ENCODE measurements at regions not wholly inside any gene's neighbourhood (a gene's known extent, or its start where the extent isn't known, plus 50 kb on each side); places are given as distances from the start of the nearest gene placed in this dataset.

- DNase-seq (ENCODE audit: low read depth) = no peak
Observed at GRCh38 chr18:47601581-47602272, 328.7 kb downstream of the SMAD2 start.

- DNase-seq (ENCODE audit: low read depth) = no peak
Observed at GRCh38 chr18:47595831-47596501, 334.5 kb downstream of the SMAD2 start.

- DNase-seq (ENCODE audit: low read depth) = no peak
Observed at GRCh38 chr18:47594621-47595086, 335.8 kb downstream of the SMAD2 start.

- no peak for DNase-seq (ENCODE audit: low read depth)
Observed at GRCh38 chr18:47593744-47594472, 336.6 kb downstream of the SMAD2 start.

GRCh38 chr18:47591429-47591828 is 339.0 kb downstream of the SMAD2 start:
- DNase-seq (ENCODE audit: low read depth) = no peak

GRCh38 chr18:47587587-47587986 is 336.1 kb upstream of the SKOR2 start:
- DNase-seq (ENCODE audit: low read depth) = no peak

GRCh38 chr18:47586418-47587070 is 335.1 kb upstream of the SKOR2 start:
- no peak for DNase-seq (ENCODE audit: low read depth)

GRCh38 chr18:47585914-47586313 is 334.5 kb upstream of the SKOR2 start:
- DNase-seq (ENCODE audit: low read depth) = no peak

- no peak for DNase-seq (ENCODE audit: low read depth)
Observed at GRCh38 chr18:47585136-47585535, 333.7 kb upstream of the SKOR2 start.

GRCh38 chr18:47582093-47582492 is 330.6 kb upstream of the SKOR2 start:
- no peak for DNase-seq (ENCODE audit: low read depth)

GRCh38 chr18:47577520-47577919 is 326.1 kb upstream of the SKOR2 start:
- DNase-seq (ENCODE audit: low read depth) = no peak

- DNase-seq (ENCODE audit: low read depth) = no peak
Observed at GRCh38 chr18:47574966-47575365, 323.5 kb upstream of the SKOR2 start.

GRCh38 chr18:47571957-47572356 is 320.5 kb upstream of the SKOR2 start:
- DNase-seq (ENCODE audit: low read depth) = no peak

- DNase-seq (ENCODE audit: low read depth) = no peak
Observed at GRCh38 chr18:47566809-47567208, 315.3 kb upstream of the SKOR2 start.

- no peak for DNase-seq (ENCODE audit: low read depth)
Observed at GRCh38 chr18:47560723-47561715, 309.6 kb upstream of the SKOR2 start.

- DNase-seq (ENCODE audit: low read depth) = peak; percentile 15
Observed at GRCh38 chr18:47558110-47558750, 306.8 kb upstream of the SKOR2 start.

GRCh38 chr18:47557160-47557559 is 305.7 kb upstream of the SKOR2 start:
- DNase-seq (ENCODE audit: low read depth) = no peak

GRCh38 chr18:47552783-47553182 is 301.3 kb upstream of the SKOR2 start:
- no peak for DNase-seq (ENCODE audit: low read depth)

GRCh38 chr18:47550611-47551010 is 299.2 kb upstream of the SKOR2 start:
- no peak for DNase-seq (ENCODE audit: low read depth)

GRCh38 chr18:47549021-47549540 is 297.6 kb upstream of the SKOR2 start:
- no peak for DNase-seq (ENCODE audit: low read depth)
